HG02642 (cell line): ENCODE measurements at regions not wholly inside any gene's neighbourhood (a gene's known extent, or its start where the extent isn't known, plus 50 kb on each side); places are given as distances from the start of the nearest gene placed in this dataset.
"Not testable (repeated sequence)": the region's sequence is repeated elsewhere in the genome, so short reads cannot be mapped to it uniquely, and the experiment has no call there.

Experiments used
- ATAC-seq: cut with Tn5 transposase; IDR thresholded peaks from one replicate; pipeline ENCODE4 v1.9.1; 2021; ENCODE audit warnings: mild to moderate bottlenecking; ENCODE audit not compliant: unreplicated experiment, poor library complexity

DNA sequence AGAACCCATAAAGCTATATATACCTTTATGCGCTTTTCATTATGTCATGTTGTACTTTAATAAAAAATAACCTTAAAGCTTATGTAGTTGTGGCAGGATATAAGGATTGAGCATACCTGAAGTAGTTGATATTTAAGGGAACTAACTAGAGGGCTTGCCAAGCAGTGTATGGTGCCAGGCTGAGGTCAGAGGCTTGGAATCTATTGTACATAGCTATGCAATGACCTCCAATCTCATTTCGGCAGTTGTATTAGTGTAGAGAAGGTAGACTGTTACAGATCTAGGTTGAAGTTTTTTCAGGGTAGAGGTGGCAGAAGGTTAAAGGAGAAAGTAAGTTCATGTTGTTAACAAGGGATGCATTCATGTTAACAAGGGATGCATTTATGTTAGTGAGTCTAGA is 397.7 kb upstream of the HS3ST5 start:
- ATAC-seq, result no peak

- no peak for ATAC-seq
Observed at GRCh38 chr6:114739656-114740055, 396.8 kb upstream of the HS3ST5 start.

GRCh38 chr6:114735025-114735735 is 392.4 kb upstream of the HS3ST5 start:
- no peak for ATAC-seq

- ATAC-seq, result no peak
Observed at GRCh38 chr6:114733596-114733995, 390.8 kb upstream of the HS3ST5 start.

GRCh38 chr6:114718716-114719270 is 376.0 kb upstream of the HS3ST5 start:
- no peak for ATAC-seq

DNA sequence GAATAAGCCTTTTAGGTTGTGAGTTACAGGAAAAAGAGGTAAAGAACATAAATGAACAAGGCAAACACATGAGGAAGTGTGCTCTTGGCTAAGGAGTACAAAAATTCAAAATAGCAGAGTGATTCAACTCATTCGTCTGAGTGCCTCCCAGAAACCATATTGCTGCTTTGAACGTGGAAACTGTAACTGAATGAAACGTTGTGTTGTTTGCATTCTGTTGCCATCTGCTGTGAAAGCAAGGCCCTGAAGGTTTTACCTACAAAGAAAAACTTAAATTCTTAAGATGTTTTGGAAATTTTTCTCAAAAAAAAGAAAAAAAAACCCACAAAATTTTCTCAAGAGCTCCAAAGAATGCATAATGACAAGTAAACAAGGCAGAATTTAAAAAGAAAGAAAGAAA is 375.4 kb upstream of the HS3ST5 start:
- ATAC-seq, result no peak

GRCh38 chr6:114714836-114715507 is 372.1 kb upstream of the HS3ST5 start:
- ATAC-seq, result peak; percentile 68

DNA sequence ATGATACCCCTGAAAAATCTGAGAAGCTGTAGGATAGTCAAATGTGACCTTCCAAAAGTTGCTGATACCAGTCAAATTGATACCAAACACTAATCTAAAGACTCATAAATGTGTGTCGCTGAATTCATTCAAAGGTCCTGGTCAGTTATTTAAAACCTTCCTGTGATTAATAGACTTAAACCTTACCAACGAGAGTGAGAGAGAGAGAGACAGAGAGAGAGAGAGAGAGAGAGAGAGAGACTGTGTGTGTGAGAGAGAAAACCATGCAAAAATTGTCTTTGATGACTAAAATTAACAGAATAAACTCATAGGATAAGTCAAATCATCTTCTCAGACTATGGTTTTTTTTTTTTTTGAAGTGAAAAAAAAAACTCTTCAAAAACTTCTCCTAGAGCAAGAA is 370.9 kb upstream of the HS3ST5 start:
- ATAC-seq, result no peak

DNA sequence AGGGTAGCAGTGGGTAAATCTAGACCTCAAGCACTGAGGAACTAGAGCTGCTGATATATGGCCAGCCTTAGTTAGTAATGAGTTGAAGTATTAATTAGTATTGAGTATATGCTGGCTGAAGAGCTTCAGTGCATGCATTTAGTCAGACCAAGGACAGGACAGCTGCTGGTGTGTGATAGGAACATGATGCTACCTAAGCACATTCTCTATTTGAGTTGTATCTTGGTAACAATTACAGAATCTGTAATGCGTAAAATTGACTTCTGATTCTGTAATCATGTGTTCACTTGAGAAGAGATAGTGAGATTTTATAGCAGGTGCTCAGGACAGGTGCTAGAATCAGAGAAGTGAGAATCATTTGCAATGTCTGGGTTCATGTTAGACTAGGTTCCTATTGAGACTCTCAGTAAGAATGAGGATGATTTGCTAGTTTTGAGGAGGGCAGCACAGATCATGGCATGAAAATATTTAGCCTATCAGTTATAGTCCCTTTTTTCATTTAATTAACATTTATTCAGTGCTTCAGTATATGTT is 369.4 kb upstream of the HS3ST5 start:
- no peak for ATAC-seq

DNA sequence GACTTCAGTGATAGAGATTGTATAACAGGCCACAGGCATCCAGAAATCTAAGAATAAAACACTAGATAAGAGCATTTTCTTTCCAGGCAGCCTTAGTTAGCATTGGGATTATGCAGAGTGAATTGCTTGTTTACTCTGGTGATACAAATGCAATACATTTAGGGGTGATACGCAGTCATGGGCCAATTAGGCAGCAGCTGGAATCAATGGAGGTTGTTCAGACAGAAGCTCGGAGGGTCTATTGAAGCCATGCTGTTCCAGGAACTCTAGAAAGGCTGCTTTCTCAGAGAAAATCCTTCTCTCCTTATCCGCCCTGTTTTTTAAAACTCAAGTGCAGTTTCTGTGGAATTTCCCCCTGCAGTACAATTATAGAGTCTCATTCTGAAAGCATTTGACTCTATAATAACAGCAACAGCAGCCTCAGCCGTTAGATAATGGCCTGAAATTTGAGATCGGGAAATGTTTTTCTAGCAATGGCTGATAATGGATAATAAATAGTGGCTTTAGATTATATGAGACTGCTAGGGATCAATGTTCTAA is 364.3 kb upstream of the HS3ST5 start:
- ATAC-seq, result no peak

DNA sequence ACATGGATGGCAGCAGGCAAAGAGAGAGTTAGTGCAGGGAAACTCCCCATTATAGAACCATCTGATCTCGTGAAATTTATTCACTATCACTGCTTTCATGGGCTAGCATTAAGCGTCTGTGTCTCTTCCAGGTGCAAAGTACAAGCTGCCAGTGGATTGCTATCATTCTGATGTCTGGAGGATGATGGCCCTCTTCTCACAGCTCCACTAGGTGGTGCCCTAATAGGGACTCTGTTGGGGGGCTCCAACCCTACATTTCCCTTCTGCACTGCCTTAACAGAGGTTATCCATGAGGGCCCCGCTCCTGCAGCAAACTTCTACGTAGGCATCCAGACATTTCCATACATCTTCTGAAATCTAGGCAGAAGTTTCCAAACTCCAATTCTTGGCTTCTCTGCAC is 347.8 kb upstream of the HS3ST5 start:
- ATAC-seq, result no peak

GRCh38 chr6:114659513-114659912 is 316.7 kb upstream of the HS3ST5 start:
- no peak for ATAC-seq

GRCh38 chr6:114651611-114652010 is 308.8 kb upstream of the HS3ST5 start:
- no peak for ATAC-seq

- no peak for ATAC-seq
Observed at GRCh38 chr6:114650891-114651290, 308.1 kb upstream of the HS3ST5 start.

GRCh38 chr6:114649298-114649697 is 306.5 kb upstream of the HS3ST5 start:
- no peak for ATAC-seq

DNA sequence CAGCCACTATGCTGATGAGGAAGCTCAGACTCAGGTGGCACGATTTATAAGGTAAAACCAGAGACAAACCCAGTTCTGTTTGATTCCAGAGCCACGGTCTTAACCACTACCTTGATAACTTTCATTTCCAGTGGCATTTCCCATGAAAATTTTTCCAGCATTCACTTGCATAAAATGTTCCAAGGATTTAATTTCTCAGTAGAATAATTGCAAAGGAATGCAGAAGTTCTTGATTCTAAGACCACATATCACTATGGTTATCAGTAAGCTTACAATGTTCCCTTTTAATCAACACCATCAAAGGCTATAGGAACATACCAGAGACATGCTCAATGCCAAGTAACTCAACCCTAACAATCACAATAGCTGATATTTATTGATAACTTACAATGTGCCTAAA is 306.0 kb upstream of the HS3ST5 start:
- no peak for ATAC-seq

DNA sequence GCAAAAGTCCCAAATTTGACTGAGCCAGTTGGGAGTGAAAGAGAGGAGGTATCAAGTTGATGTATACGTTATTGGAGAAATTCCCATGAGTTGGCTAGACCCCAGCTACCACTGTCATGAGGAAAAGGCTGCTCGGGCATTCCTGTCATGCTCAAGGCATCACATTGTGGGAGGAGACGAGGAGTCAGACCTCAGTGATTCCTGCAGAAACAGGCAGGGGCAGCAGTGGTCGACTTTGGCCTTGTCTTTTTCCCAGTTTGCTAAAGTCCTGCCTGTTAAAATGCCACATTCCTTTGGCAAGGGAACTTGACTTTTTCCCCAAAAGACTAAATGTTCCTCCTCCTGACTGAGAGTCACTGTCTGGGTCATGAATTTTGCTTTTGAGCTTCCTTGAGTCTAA is 295.5 kb upstream of the HS3ST5 start:
- ATAC-seq, result no peak

GRCh38 chr6:114634016-114634415 is 291.2 kb upstream of the HS3ST5 start:
- no peak for ATAC-seq

DNA sequence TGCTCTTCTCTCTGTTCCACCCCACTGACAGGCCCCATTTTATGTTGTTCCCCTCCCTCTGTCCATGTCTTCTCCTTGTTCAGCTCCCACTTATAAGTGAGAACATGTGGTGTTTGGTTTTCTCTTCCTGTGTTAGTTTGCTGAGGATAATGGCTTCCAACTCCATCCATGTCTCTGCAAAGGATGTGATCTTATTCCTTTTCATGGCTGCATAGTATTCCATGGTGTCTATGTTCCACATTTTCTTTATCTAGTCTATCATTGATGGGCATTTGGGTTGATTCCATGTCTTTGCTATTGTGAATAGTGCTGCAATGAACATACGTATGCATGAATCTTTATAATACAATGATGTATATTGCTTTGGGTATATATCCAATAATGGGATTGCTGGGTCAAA is 283.4 kb upstream of the HS3ST5 start:
- not testable (repeated sequence) for ATAC-seq

GRCh38 chr6:114619621-114620200 is 276.9 kb upstream of the HS3ST5 start:
- ATAC-seq, result no peak

DNA sequence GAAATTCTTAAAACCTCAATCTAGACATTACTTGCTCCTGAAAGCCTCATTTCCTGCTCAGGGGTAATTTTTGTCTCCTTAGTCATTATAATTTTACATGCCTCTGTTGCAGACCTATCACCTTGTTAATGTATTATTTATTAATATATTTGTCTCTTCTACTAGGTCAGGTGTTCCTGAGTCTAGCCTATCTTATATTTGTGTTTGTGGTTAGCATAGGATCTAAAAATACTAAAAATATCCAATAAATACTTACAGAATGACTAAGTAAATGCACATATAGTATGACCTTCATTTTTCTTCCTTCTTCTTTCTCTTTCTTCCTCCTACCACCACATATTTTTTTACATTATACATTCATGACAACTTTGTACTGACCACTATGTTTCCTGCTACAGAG is 268.9 kb upstream of the HS3ST5 start:
- ATAC-seq, result no peak
